ENCODE measurements at regions not wholly inside any gene's neighbourhood (a gene's known extent, or its start where the extent isn't known, plus 50 kb on each side); places are given as distances from the start of the nearest gene placed in this dataset.

- TF ChIP-seq EZH2phosphoT487 (IDR thresholded peaks at IDR 0.05; ENCODE audit: borderline replicate concordance, low read depth, low read length) (no peak), CTCF (conservative IDR thresholded peaks at IDR 0.05; ENCODE audit: low read length) (no peak)
Observed at GRCh38 chr9:89246840-89247239, 64.2 kb upstream of the CKS2 start.
